GM18858 (cell line): ENCODE measurements at regions not wholly inside any gene's neighbourhood (a gene's known extent, or its start where the extent isn't known, plus 50 kb on each side); places are given as distances from the start of the nearest gene placed in this dataset.
"Not testable (repeated sequence)": the region's sequence is repeated elsewhere in the genome, so short reads cannot be mapped to it uniquely, and the experiment has no call there.

ENCODE experiments used
- ATAC-seq: cut with Tn5 transposase; IDR thresholded peaks from one replicate; pipeline ENCODE4 v1.9.1; 2021; ENCODE audit not compliant: unreplicated experiment

DNA sequence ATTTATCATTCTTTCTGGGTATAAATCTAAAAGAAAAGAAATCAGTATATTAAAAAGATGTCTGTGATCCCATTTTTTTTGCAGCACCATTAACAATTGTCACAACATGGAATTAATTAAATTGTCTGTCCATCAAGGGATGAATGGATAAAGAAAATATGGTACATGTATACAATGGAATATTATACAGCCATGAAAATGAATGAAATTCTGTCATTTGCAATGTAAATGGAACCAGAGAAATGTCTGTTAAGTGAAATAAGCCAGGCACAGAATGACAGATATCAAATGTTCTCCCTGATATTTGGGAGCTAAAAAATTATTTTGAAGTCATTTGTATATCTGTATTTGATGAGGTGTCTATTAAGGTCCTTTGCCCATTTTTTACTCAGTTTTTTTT, 77.1 kb upstream of the NDST4 start:
- no peak for ATAC-seq

DNA sequence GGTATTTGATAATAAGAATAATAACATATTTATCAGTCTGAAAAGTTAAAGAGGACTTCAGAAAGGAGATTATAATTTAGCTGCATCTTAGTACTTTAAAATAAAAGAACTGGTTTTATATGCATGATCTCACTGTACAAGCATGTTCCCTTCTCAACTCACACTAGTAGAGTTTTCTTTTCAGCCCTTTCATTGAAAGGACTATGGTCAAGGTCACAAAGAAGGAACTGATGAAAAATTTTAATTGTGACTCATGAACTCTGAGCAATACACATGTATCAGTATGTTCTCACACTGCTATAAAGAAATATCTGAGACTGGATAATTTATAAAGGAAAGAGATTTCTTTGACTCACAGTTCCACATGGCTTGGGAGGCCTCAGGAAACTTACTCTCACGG, 73.7 kb upstream of the NDST4 start:
- no peak for ATAC-seq

DNA sequence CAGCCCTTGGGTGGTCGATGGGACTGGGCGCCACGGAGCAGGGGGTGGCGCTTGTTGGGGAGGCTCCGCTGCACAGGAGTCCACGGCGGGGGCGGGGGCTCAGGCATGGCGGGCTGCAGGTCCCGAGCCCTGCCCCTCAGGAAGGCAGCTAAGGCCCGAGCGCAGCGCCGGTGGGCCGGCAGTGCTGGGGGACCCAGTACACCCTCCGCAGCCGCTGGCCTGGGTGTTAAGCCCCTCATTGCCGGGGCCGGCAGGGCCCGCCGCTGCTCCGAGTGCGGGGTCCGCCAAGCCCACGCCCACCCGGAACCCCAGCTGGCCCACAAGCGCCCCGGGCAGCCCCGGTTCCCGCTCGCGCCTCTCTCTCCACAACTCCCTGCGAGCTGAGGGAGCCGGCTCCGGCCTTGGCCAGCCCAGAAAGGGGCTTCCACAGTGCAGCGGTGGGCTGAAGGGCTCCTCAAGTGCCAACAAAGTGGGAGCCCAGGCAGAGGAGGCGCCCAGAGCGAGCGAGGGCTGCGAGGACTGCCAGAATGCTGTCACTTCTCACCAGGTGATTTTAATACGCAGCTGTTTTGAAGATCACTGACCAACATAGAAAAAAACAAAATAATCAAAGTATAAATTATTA, 66.1 kb upstream of the NDST4 start:
- ATAC-seq = not testable (repeated sequence)

DNA sequence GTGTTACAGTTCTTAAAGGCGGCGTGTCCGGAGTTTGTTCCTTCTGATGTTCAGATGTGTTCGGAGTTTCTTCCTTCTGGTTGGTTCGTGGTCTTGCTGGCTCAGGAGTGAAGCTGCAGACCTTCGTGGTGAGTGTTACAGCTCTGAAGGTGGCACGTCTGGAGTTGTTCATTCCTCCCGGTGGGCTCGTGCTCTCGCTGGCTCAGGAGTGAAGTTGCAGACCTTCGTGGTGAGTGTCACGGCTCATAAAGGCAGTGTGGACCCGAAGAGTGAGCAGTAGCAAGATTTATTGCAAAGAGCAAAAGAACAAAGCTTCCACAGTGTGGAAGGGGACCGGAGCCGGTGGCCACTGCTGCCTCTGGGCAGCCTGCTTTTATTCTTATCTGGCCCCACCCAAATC, 65.3 kb upstream of the NDST4 start:
- not testable (repeated sequence) for ATAC-seq

DNA sequence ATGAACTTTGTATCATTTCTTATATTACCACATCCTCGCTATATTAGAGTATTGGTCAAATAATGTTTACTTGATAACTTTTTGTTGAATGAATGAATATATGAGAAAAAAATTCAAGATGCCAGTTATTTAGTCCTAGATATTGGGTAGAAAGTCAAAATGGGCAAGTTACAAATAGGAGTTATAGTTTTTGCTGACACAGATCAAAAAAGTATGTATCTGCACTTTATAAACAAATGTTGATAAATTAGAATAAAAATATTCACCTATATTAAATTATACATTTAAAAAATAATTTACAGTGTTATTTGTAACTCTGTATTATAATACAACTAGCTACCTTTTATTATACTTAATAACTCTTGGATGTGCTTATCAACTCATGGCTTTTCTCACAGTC, 57.8 kb upstream of the NDST4 start:
- ATAC-seq = no peak

DNA sequence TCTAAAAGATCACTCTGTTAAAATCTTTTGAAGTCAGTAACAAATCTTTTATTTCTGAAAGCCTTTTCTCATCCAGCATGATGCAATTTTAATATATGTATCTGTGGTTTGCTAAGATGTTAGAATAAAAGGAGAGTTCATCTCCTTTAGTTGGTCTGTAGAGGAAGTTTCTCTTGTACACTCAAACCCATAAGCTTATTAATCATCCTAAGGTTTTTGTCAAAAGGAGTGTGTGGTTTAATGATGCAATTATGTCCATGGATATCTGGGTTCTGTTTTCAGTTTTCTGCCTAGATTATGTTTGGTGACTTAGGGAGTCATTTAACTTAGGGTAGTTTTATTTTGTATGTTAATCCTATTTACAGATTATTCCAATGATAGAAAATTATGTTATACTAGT, 52.1 kb upstream of the NDST4 start:
- no peak for ATAC-seq
